Endothelial cell of umbilical vein (primary cell): ENCODE measurements at regions not wholly inside any gene's neighbourhood (a gene's known extent, or its start where the extent isn't known, plus 50 kb on each side); places are given as distances from the start of the nearest gene placed in this dataset.

ENCODE experiments used
- BruUV-seq: library from RNA; stranded (reverse); fragments of 400-500 nt; replicated peaks from 2 replicates; lab custom pipeline; 2021; lab: Mats Ljungman, UMichigan
- CTCF ChIA-PET: fragments of 300-600, 350-600 bp; sonication (Branson Sonifier 250); formaldehyde crosslinking; loops from one replicate; lab custom pipeline; 2021; ENCODE audit warnings: antibody characterized with exemption, inconsistent platforms; lab: Charles Lee
- POLR2A ChIA-PET: fragments of 300-600, 350-600 bp; sonication (Branson Sonifier 250); formaldehyde crosslinking; loops from one replicate; lab custom pipeline; 2021; ENCODE audit warnings: antibody characterized with exemption, inconsistent platforms; lab: Charles Lee
- DNase-seq: peaks from one replicate; pipeline ENCODE4 v3.0.0-alpha.2; 2011; ENCODE audit warnings: low read depth, low spot score
- FAIRE-seq: peaks from 2 replicates; lab custom pipeline; 2011; peaks lifted over from hg19 to GRCh38; lab: Jason Lieb, UNC
- H2AFZ ChIP-seq: 2 replicates; pipeline ENCODE4 v1.6.0; 2012; ENCODE audit warnings: low read depth, low read length, control low read depth, inconsistent platforms
- H3K27ac ChIP-seq: 2 replicates; pipeline ENCODE4 v1.5.1; 2011; ENCODE audit warnings: low read depth, mild to moderate bottlenecking, control low read depth, low read length, moderate library complexity; ENCODE audit not compliant: insufficient read depth
- H3K27me3 ChIP-seq, 2 experiments: 2 replicates each; pipeline versions ENCODE4 v1.6.0 to v1.6.1; 2011; ENCODE audit warnings: low read length in 2 of 2, mixed read lengths in 1 of 2; ENCODE audit not compliant: control insufficient read depth in 2 of 2, insufficient read depth in 2 of 2
- H3K36me3 ChIP-seq, 2 experiments: 2 replicates in 1 of 2; 3 replicates in 1 of 2; pipeline ENCODE4 v1.5.1; 2011; ENCODE audit warnings: low read length in 2 of 2, mild to moderate bottlenecking in 1 of 2, moderate library complexity in 1 of 2; ENCODE audit not compliant: control insufficient read depth in 2 of 2, insufficient read depth in 2 of 2; ENCODE audit errors: extremely low read depth in 1 of 2
- H3K4me1 ChIP-seq: 3 replicates; pipeline ENCODE4 v1.5.1; 2011; ENCODE audit warnings: mild to moderate bottlenecking, low read length; ENCODE audit not compliant: control insufficient read depth, insufficient read depth; ENCODE audit errors: extremely low read depth
- H3K4me2 ChIP-seq: 2 replicates; pipeline ENCODE4 v1.6.1; 2011; ENCODE audit warnings: low read length, control low read depth, mixed read lengths; ENCODE audit not compliant: insufficient read depth
- H3K4me3 ChIP-seq, 3 experiments: fragments of 200-600 bp in 1 of 3; sonication (generic), shearing (Covaris generic) in 1 of 3; replicated peaks in 1 of 3; 2 replicates each; pipeline ENCODE4 v1.5.1; 2011 to 2016; ENCODE audit warnings: control low read depth in 3 of 3, low read length in 3 of 3, mild to moderate bottlenecking in 2 of 3, inconsistent platforms in 1 of 3, low read depth in 1 of 3, moderate library complexity in 1 of 3; ENCODE audit not compliant: insufficient read depth in 1 of 3
- H3K79me2 ChIP-seq: 2 replicates; pipeline ENCODE4 v1.6.0; 2012; ENCODE audit warnings: low read length, inconsistent platforms; ENCODE audit not compliant: control insufficient read depth, insufficient read depth
- H3K9ac ChIP-seq: replicated peaks from 2 replicates; pipeline ENCODE3; 2011; ENCODE audit warnings: low read length, control low read depth; ENCODE audit not compliant: insufficient read depth; ENCODE audit errors: extremely low read depth
- H3K9me1 ChIP-seq: replicated peaks from 3 replicates; pipeline ENCODE4 v1.6.0; 2011; ENCODE audit warnings: mild to moderate bottlenecking, low read length; ENCODE audit not compliant: control insufficient read depth, insufficient read depth; ENCODE audit errors: extremely low read depth
- H3K9me3 ChIP-seq: replicated peaks from 2 replicates; pipeline ENCODE4 v1.5.1; 2012; ENCODE audit warnings: low read length, inconsistent platforms; ENCODE audit not compliant: control insufficient read depth, insufficient read depth
- H4K20me1 ChIP-seq: replicated peaks from 2 replicates; pipeline ENCODE3; 2011; ENCODE audit warnings: mild to moderate bottlenecking, low read length; ENCODE audit not compliant: control insufficient read depth, insufficient read depth; ENCODE audit errors: extremely low read depth
- CTCF ChIP-seq, 2 donors: IDR thresholded peaks; 1 replicate in 1 of 2; 2 replicates in 1 of 2; pipeline ENCODE4 v1.5.1; 2011; ENCODE audit warnings: low read length in 2 of 2, mild to moderate bottlenecking in 2 of 2, moderate library complexity in 2 of 2, control low read depth in 1 of 2, inconsistent platforms in 1 of 2, low read depth in 1 of 2; ENCODE audit not compliant: insufficient read depth in 1 of 2; ENCODE audit errors: extremely low read depth in 1 of 2
- EZH2 ChIP-seq: IDR thresholded peaks from 2 replicates; pipeline ENCODE4 v1.6.1; 2012; ENCODE audit warnings: borderline replicate concordance, low read depth, mild to moderate bottlenecking, moderate library complexity, low read length, inconsistent platforms; ENCODE audit not compliant: severe bottlenecking
- FOS ChIP-seq: IDR thresholded peaks from 2 replicates; pipeline ENCODE4 v1.6.1; 2011; ENCODE audit warnings: mild to moderate bottlenecking, low read length, moderate library complexity, borderline replicate concordance; ENCODE audit not compliant: insufficient read depth
- GATA2 ChIP-seq: IDR thresholded peaks from 2 replicates; pipeline ENCODE4 v1.7.0; 2011; ENCODE audit warnings: low read depth, mild to moderate bottlenecking, moderate library complexity, mixed read lengths, low read length; ENCODE audit not compliant: insufficient read length, insufficient read depth
- JUN ChIP-seq: IDR thresholded peaks from 2 replicates; pipeline ENCODE4 v1.6.1; 2011; ENCODE audit warnings: borderline replicate concordance, low read depth; ENCODE audit not compliant: insufficient read length, insufficient read depth
- MAX ChIP-seq: IDR thresholded peaks from 2 replicates; pipeline ENCODE4 v1.6.1; 2011; ENCODE audit not compliant: insufficient read depth, insufficient read length
- MYC ChIP-seq: IDR thresholded peaks from one replicate; pipeline ENCODE4 v1.6.1; 2011; ENCODE audit warnings: mild to moderate bottlenecking, low read depth, low read length
- POLR2A ChIP-seq: IDR thresholded peaks from 2 replicates; pipeline ENCODE4 v1.6.1; 2012; ENCODE audit warnings: low read depth, mild to moderate bottlenecking, control low read depth, low read length
- POLR2AphosphoS5 ChIP-seq: IDR thresholded peaks from 2 replicates; pipeline ENCODE4 v1.6.1; 2012; ENCODE audit warnings: low read depth, mild to moderate bottlenecking, control low read depth, low read length, moderate library complexity; ENCODE audit not compliant: insufficient read depth
- dilution Hi-C: fragments of 300-500 bp; cut with MboI; formaldehyde crosslinking; loops from one replicate; pipeline ENCODE4 v1.15.0; 2019; ENCODE audit warnings: low sequenced_read_pairs; ENCODE audit not compliant: extremely low pct_ligation_motif_present
- intact Hi-C: fragments of 100-400 bp; cut with micrococcal nuclease; formaldehyde crosslinking; loops from one replicate; pipeline ENCODE4 v1.10.0; 2022

- TF ChIP-seq POLR2AphosphoS5 = no peak
- TF ChIP-seq CTCF (IDR thresholded peaks at IDR 0.05; ENCODE audit: extremely low read depth in 1 of 2, insufficient read depth in 1 of 2, low read depth in 1 of 2, low read length in 2 of 2) = no peak
- TF ChIP-seq FOS = no peak
- TF ChIP-seq MAX = no peak
- no peak for TF ChIP-seq EZH2
- no peak for TF ChIP-seq POLR2A
- TF ChIP-seq GATA2 = no peak
- no peak for TF ChIP-seq MYC
- no peak for TF ChIP-seq JUN
- BruUV-seq = no TSS peak
- H3K4me2 ChIP-seq = no peak overlapping the region
- dilution Hi-C loops = no loop called here
- H3K27me3 ChIP-seq = no peaks in the 10 kb centered on the region
- ChIA-PET CTCF (no interaction called here), POLR2A (no interaction called here)
- FAIRE-seq (no peak), DNase-seq (no peak)
- no peaks in the 10 kb centered on the region for H3K9me3 ChIP-seq
- no peaks in the 10 kb centered on the region for H4K20me1 ChIP-seq
- no peaks in the 10 kb centered on the region for H3K36me3 ChIP-seq
- intact Hi-C loops = no loop called here
- no peaks in the 10 kb centered on the region for H3K4me1 ChIP-seq
- no peak overlapping the region for H3K4me3 ChIP-seq
- no peak overlapping the region for H3K27ac ChIP-seq
- no peaks in the 10 kb centered on the region for H3K9me1 ChIP-seq
- H2AFZ ChIP-seq = no peak overlapping the region
- H3K9ac ChIP-seq = no peak overlapping the region
- no peaks in the 10 kb centered on the region for H3K79me2 ChIP-seq
These were observed 244.5 kb upstream of the CSNK1A1L start for GRCh38 chr13:37349916-37350315.
